Right lung (tissue), 2 donors: ENCODE measurements at regions not wholly inside any gene's neighbourhood (a gene's known extent, or its start where the extent isn't known, plus 50 kb on each side); places are given as distances from the start of the nearest gene placed in this dataset.
"Not testable (repeated sequence)": the region's sequence is repeated elsewhere in the genome, so short reads cannot be mapped to it uniquely, and the experiment has no call there.

Experiments
- DNase-seq, 2 donors: peaks; one replicate each; pipeline ENCODE4 v3.0.0-alpha.2; 2013

DNA sequence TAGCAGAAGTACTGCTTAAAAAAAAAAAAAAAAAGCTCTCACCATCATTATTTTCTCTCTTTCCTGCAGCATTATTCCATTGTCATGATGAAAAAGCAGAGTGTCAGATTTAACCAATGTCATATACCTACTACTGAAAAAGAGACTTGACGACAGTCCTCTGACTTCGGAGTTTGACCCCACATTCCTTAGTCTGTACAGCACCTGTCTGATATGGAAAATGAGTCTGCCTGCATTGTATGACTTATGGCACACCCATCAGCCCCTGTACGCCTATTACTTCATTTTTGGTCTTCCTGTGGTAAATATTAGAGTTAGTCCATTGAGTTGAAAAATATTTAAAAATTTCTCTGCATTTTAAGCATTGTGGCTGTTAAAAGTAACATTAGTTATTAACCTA lies 54.5 kb upstream of the NOX4 start:
- no peak for DNase-seq

DNA sequence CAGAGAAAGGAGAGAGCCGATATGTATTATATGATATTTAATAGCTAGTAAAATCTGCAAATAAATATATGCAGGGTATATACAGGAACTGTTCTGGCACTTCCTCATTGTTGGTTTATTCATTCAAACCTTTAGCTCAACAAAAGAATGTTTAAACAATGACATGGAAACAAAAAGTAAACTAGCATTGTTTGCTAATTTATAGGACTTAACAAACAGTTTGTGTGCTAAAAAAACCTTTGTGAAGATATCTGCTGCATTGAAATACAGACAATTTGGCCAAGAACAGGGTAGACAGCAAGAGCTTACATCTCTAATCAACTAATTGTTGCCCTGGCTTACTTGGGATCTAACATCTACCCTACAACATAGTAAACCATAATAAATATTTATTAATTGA lies 64.6 kb upstream of the NOX4 start:
- DNase-seq: not testable (repeated sequence)

DNA sequence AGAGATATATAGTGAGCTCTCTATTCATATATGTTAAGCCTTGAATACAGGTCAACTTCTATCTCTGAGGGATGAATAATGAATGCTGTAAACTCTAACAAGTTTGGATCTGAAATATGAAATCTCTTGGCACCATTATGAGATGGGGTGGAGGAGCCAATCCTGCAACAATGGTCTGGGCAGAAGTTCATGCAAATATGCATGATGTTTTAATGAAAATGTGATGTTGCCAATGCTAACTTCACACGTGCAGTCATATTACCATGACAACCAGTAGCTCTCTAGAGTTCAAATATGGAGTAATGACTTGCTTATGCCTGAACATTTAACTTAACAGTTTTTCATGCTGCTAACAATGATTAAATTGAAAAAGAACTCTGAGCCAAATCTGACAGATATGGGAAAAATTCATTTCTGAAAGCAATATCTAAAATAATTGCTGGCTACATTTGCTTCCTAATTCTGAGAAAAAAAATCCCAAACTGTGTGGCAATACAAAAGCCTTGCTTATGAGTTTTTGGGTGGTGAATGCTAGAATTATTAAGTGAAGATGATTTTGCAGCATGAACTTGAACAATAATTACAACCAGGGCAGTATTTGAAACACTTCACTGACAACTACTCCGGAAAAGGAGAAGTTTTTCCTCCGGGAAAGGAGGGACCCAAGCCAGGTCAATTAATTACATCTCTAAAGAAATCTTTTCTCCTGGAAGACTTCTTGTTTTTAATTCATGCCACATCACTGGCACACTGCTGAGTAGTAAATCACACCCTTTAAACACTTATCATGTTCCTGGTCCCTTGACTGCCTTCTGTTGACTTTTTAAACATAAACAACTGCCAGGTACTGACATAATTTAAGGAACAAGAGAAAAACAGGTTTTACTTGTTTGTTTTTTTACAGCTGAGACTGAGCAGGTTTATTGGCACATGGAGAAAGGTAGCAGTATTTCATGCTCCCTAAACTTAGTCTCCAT lies 65.8 kb upstream of the NOX4 start:
- peak; percentile 43 to 57 for DNase-seq

DNA sequence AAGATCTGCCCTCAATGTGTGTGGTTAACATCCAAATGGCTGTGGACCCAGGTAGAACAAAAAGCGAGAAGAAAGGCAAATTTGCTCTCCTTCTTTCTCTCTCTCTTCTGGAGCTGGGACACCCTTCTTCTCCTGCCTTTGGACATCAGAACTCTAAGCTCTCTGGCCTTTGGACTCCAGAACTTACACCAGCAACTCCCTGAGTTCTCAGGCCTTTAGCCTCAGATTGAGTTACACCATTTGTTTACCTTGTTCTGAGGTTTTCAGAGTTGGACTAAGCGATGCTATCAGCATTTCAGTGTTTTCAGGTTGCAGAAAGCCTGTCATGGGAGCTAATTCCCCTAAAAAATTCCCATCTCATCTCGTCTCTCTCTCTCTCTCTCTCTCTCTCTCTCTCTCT lies 69.4 kb upstream of the NOX4 start:
- not testable (repeated sequence) for DNase-seq

DNA sequence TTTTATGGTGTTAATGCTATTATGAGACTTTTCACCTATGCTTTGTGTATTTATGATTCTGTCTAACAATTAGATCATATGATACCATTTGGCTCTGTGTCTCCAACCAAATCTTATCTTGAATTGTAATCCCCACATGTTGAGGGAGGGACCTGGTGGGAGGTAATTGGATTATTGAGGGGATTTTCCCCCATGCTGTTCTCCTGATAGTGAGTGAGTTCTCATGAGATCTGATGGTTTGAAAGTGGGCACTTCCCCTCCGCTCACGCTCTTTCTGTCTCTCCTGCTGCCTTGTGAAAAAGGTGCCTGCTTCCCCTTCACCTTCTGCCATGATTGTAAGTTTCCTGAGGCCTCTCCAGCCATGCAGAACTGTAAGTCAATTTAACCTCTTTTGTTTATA lies 71.6 kb upstream of the NOX4 start:
- DNase-seq: not testable (repeated sequence)

DNA sequence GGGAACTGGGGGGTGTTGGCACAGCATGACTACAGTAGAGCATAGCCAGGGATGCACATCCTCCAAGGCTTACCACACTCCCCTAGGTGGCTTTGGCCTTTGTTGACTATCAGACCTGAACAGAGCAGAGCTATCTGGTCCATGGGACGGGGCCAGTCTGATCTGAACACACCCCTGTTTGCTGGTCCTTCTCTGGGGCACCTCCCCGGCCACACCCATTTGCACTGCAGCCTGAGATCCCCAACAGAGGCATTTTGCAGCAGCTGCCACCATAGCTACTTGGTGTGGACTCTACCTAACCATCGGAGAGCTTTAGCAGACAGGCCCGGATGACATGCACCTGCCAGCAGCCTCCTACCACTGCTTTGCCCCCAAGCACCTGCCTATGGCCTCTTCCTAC lies 75.8 kb upstream of the NOX4 start:
- no peak for DNase-seq

DNA sequence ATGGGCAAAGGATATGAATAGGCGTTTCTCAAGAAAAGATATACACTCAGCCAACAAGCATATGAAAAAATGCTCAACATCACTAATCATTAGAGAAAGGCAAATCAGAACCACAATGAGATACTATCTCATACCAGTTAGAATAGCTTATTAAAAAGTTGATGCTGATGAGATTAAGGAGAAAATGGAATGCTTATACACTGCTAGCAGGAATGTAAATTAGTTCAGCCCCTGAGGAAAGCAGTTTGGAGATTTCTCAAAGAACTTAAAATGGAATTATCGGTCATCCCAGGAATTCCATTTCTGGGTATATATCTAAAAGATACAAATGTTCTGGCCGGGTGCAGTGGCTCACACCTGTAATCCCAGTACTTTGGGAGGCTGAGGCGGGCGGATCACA lies 78.2 kb upstream of the NOX4 start:
- not testable (repeated sequence) for DNase-seq

DNA sequence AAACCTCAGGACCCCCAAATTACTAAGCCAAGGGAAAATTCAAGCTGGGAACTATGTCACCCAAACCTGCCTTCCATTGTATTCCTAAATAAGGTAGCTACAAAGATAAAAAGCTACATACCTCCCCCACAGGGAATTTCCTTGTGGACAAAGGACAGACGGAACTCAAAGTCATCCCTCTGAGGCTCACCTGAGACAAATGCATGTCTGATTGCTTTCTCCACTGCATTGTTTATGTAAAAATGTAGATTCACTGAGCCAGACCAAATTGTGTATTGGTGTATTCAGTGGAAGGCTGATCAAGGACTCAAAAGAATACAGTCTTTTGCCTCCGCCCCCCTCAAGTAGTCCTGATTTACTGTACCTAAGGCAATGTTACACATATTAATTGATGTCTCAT lies 80.5 kb upstream of the NOX4 start:
- DNase-seq: not testable (repeated sequence)

DNA sequence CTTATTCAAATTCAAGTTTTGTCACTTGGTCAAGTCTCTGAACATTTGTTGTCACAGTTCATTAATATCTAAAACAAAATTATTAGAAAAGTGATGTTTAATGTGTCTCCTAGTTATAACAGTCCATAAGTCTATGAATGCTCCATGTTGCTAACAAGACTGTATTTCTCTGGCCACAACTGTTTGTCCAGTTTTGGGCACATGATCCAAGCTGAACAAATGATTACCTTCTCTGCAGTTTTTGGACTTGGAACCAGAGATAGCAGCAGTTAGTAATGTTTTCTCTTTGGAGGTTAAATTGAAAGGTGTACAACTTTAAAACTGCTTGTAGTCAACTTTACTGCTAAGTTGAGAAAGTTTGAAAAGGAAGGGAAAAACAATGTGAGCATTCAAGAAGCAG lies 84.7 kb upstream of the NOX4 start:
- not testable (repeated sequence) for DNase-seq

DNA sequence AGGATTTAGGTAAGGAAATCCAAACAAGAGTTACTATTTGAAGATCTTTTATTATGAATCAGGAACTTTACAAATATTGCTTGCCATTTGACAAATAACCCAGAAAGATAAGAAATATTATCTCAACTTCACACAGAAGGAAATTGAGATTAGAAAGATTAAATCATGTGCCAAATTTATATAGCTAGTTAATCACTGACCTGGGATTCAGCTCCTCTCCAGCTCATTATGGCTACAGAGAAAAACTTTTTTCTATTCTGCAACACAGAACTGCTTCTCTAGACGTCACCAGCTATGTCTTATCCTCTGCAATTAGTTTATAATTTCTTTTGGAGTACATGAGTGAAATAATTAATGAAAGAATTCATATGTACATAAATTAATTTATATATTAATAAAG lies 86.3 kb upstream of the NOX4 start:
- not testable (repeated sequence) for DNase-seq

DNA sequence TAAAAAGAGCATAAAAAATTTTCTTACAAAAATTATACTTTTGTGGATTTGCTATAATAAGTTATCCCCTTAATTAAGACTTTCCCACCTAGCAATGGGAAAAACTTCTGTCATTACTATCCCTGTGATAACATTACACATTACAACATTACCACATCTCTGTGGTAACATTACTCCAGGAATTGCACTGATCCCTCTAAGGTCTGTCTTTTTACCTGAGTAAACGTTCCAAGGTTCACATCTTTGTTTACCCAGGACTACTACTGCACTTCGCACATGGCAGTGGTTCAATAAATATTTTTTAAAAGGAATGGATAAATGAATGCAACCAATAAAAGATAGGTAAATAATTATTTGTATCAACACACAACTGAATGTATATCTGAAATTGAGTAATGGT lies 92.4 kb upstream of the NOX4 start:
- no peak for DNase-seq

DNA sequence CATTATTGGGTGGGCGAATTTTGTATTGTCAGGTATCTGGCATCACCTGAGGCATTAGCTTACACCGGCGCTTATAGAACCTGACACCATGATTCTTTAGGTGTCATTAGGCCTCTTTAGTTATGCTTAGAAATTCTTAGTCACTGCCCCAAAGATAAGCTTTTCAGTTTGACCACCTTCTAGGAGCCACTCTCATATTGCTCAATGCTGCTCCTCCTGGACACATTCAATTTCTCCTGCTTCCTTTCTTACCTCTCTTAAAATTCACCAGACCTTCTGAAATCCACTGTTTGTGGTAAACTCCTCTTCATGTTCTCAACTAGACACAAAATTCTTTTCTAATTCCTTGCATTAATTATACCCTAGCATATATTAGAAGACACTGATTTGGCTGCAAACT lies 93.9 kb upstream of the NOX4 start:
- not testable (repeated sequence) for DNase-seq

DNA sequence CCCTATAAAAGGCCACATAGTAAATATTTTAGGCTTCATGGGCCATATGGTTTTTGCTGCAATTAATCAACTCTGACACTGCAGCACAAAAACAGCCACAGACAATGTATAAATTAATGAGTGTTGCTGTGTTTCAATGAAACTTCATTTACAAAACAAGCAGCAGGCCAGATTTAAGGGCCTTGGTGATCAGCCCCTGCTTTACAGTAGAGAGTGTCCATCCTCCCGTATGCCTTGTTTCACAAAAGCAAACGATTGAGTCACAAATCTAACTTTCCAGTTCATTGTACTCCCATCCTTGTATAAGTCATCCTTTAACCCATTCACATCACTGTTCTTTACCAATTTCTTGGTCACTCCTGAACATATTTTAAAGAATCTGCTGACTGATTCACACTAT lies 94.3 kb upstream of the NOX4 start:
- not testable (repeated sequence) for DNase-seq

DNA sequence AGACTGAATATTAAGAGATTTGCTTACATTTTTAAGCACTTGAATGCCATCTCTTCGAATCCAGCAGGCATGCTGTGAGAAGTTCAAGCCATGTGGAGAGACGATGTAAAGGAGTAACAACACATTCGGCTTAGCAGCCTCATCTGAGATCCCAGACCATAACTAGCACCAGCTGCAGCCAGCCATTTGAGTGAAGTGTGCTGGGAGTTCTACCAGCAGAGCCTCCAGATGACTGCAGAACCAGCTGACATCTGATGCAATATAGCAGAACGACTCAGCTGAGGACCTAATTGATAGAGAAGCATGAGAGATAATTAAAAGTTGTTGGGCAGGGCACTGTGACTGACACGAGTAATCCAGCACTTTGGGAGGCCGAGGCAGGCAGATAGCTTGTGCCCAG lies 98.2 kb upstream of the NOX4 start:
- DNase-seq: peak in 1 of 2 donors; percentile 24

DNA sequence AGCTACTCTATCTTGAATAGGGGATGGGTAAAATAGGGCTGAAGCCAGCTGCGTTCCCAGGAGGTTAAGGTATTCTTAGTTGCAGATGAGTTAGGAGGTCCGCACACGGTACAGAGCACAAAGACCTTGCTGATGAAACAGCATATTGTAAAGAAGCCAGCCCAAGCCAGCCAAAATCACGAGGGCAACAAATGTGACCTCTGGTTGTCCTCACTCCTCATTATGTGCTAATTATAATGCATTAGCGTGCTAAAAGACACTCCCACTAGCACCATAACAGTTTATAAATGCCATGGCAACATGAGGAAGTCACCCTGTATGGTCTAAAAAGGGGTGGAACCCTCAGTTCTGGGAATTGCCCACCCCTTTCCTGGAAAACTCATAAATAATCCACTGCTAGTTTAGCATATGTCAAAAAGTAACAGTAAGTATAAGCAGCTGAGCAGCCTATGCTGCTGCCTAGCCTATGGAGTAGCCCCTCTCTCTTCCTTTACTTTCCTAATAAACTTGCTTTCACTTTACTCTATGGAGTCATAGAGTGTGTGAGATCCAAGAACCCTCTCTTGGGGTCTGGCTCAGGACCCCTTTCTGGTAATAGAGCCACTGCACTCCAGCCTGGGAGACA lies 98.9 kb upstream of the NOX4 start:
- peak; percentile 45 to 80 for DNase-seq

DNA sequence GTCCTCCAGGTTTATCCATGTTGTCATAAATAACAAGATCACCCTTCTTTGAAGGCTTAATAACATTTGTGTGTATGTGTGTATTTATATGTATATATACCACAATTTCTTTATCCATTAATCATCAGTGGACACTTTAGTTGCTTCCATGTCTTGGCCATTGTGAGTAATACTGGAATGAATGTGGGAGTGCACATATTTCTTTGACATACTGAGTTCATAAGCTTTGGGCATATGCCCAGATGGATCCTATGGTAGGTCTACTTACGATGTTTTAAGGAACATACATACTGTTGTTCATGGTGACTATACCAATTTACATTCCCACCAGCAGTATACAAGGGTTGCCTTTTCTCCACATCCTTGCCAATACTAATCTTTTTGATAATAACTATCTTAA lies 108.8 kb upstream of the TRIM77 start:
- DNase-seq: not testable (repeated sequence)

DNA sequence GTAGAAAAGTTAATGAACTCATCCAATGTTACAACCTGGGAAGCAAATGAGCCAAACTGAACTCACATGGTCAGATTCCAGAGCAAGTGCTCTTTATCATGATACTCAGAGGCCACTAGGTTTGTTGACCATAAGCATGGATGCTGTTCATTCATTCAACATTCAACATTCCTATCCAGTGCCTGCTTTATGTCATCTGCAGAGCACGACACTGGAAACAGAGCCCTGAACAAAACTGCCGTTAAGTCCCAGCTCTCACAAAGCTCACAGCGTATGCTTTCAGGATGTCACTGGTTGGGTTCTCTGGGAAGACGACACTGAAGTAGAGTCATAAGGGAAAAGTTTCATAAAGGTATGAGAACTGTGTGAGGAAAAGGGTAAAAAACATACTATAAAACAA lies 105.8 kb upstream of the TRIM77 start:
- no peak for DNase-seq

DNA sequence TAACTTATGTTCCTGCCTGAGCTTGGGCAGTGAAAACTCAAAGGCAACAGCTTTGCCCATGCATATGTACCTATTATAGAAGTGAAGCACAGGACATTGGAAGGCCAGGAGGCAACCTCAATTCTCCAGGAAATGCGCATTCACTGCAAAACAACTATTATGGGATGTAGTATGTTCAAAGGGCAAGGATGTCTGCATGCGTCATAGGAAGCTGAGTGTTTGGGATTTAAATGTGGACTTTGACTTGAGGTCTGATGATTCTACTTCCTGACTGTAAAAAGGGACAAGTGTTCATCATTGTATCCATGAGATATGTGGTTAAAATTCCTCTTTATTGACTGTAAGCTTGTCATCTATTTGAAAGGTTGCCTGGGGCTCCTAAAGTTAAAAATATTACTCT lies 103.3 kb upstream of the TRIM77 start:
- DNase-seq: not testable (repeated sequence)

DNA sequence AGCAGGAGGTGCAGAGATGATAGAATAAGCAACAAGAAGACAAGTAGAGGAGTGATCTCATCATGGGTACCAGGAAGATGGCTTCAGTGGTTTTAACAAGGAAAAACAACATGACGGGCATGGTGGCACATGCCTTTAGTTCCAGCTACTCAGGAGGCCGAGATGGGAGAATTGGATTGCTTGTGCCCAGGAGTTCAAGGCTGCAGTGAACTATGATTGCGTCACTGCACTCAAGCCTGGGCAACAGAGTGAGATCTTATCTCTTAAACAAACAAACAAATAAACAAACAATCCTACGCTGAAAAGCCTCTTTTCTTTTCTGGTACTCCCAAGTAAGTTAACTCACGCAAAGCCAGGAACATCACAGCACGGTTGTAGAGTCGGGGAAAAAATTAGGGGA lies 102.6 kb upstream of the TRIM77 start:
- not testable (repeated sequence) for DNase-seq

DNA sequence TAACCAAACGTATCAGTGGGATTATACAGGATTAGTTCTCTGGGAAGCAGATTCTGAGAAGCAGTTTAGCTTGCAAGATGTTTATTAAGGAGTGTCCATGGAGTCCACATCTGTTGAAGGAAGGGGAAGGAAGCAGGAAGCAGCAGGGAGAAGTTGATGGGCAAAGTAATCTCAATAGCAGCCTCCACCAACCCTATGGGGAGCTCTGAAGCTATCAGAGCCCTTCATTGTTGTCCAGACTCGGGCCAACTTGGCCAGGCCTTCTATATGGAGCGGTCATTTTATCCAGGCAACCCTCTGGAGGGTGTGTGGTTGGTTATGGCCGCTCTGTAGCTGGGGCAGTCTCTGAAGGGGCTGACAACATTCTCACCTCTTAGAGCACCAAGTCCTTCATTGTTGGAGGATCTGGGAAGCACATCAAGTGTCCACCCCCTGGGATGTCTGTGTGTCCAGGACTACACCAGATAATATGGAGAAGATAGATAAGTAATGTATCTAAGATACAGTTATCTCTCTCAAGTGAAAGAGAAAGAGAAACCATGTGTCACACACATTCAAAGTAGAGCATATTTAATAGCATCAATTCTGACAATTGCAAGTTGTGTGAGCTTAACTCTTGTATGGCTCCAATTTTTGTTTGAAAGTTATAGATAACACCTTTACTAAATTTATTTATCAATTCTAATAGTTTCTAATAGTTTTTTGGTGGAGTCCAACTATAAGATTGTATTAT lies 101.7 kb upstream of the TRIM77 start:
- DNase-seq: no peak

DNA sequence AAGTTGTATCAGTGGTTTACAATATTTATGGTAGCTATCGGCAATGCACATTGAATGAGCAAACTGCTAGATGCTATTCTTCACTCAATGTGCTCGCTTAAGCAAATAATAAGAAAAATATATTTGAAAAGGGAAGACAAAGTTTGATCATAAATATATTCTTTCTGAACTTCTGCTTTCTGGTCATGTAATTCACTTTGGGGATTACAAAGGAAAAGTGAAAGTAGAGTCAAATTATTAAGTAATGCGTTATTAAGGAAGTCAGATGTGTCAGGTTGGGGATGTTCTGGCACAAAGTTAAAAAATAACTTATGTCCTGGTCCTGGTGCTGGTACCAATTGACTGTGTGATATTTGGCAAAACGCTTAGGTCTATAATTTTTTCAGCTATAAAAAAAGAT lies 98.0 kb upstream of the TRIM77 start:
- DNase-seq: no peak

DNA sequence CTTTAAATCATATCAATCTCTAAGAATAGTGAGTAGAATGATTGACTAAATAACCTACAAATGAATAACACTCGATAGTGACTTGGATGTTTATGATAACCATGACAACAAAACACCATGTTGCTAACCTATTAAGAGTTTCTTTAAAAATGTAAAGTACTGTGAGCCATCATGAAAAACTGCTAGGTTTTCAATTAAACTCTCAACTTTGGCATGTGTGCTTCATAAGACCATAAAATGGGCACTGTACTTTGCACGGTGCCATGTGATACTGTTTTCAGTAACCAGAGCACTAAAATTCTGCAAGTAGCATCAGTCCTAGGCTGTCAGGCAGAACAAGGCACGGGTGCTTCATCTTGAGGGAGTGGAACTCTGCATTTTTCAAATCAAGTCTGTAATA lies 96.2 kb upstream of the TRIM77 start:
- no peak for DNase-seq

DNA sequence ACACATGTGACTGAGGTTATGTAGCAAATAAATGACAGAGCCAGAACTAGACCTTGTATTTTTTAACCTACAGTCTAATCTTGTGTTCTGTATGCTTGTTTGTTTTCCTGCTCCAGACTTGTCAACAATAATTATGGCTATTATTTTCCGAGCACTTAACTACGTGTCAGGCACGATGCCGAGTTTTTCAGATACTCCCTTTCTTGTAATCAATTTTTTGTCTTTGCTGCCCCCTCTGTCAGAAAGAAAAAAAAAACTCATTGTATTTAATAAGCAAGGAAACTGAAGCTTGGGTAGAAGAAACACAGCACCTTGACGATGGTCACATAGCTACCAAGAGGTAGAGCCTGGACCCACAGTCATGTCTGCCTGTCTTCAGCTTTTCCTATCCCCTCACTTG lies 95.7 kb upstream of the TRIM77 start:
- peak in 1 of 2 donors; percentile 17 for DNase-seq
